ENCODE measurements at regions not wholly inside any gene's neighbourhood (a gene's known extent, or its start where the extent isn't known, plus 50 kb on each side); places are given as distances from the start of the nearest gene placed in this dataset.

DNA sequence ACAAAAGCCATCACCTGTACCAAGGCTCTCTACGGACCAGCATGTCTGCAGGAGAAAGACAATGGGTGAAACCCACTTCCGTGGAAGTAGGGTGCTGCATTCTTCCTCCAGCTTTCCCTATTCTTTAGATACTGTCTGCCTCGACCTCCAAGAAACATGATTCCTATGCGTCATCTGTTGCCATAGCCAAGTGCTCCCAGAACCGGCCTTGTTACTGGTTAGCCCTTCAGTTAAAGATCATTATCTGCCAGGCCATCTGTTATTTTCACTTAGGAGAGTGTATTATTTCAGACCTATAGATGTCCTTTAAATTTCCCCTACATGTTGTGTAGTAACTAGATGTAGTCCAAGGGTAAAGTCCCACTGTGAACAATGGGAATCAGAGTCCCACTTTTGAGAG, 89.0 kb upstream of the KIAA1217 start:
- no peak for DNase-seq (ENCODE audit: low read depth in 2 of 2)

DNA sequence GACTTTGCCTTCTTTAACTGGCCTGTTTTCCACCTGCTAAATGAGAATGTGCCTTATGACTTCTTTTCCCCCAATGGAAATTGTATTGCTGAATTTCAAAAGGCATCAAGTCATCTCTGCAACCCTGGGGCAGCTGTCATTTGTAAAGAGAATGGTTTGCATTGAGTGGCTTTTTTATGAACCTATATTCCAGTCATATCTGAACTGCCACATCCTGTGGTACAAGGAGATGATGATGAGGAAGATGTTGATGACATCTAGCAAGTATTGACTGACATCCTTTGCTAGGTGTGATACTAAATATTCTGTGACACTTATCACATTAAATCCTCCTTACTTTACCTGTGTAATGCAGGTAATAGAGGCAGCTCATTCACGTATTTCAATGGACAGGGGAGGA, 88.3 kb upstream of the KIAA1217 start:
- DNase-seq (ENCODE audit: low read depth in 2 of 2), result no peak

DNA sequence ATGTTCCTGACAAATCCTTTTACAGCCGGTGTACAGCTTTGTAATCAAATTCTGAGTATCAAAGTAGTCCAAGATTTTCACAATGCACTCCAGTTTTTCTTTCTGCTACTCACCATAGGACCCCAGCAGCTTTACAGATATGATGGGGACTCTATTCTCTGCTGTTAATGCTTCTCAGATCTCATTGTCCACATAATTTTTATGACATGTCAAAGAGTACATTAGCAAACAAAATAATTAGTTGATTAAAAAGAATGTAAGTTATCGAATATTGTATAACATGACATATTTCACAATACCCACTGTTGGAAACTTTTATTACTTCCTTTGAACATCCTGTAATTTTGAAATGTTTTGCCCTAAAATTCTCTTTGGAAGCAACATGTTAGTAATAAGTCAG, 81.4 kb upstream of the KIAA1217 start:
- no peak for DNase-seq (ENCODE audit: low read depth in 2 of 2)

DNA sequence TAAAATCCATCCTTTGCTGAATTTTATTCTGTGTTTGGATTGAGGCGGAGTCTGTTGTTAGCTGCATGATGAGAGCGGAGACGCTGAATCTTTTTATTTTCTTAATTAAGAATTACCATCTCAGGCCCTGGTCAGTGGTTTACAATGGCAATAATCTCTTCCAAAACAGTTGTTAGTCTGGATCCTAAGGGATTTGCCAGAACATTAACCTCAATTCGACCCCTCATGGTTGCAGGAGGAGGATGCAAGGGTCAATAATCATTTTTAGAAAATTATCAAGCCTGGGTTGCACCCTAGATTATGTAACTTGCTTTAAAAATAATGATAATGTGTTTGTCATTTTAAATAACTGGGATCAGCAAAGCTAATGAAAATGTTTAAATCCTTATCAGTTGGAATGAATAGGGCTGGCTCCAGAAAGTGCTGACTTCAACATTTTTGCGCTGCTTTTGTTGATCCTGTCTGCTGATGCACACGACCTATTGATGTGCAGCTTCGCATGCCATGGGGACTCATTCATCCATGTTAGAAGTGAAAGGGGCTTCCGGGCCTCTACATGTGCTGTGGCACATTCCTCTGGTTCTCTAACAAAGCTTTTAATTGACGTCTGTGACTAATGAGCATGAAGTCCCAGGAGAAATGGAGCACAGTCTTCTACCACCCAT, 80.7 kb upstream of the KIAA1217 start:
- no peak for DNase-seq (ENCODE audit: low read depth in 2 of 2)

DNA sequence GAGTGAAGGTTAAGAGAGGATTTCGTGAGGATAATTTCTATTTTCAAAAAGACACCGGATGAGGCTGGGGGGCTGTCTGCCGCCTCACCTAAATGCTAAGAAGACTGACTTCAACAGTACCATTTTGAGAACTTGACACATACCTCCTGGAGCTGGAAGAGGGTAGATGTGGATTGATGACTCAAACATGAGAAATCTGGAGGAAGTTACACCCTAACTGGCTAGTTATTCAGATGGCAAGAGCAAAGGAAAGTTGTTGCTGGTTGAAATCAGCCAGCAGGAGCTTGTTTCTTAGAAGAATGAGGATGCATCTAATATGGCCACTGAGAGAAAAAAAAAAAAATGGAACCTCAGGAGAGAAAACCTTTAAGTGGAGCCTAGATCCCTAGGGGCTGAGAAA, 76.2 kb upstream of the KIAA1217 start:
- no peak for DNase-seq (ENCODE audit: low read depth in 2 of 2)

DNA sequence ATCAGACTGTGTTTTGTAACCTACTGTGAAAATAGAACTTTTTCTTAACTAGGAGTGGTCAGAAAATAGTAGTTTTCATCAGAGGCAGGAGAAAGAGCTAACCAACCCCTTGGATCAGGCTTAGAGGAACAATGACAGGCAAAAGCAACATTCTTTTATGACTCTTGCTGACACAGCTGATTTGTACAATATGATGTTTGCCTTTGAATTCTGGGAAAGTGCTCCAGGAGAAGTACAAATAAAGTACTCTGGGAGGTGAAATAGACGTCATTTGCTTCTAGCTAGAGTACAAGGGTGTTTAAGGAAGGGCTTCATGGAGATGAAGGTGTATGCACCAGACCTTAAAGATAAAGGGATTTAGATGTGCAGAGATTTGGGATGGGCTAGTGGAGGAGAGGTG, 75.1 kb upstream of the KIAA1217 start:
- DNase-seq (ENCODE audit: low read depth in 2 of 2), result no peak

DNA sequence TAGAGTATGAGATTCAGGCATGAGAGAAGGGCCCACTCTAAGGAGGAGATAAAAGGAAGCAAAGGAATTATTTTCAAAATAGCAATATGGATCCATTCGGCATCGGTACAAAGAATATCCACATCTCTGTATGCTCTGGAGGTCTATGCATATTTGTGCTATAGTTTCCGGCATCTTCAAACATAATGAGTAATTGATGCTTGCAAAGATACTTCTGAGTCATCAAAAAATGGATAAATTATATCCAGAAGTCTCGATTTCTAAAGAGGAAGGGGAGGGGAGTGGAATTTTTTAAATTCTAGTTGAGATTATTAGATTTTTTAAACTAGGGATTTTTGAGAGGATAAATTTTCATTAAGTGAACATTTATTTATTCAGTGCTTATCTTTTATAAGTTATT, 72.9 kb upstream of the KIAA1217 start:
- DNase-seq (ENCODE audit: low read depth in 2 of 2), result no peak

DNA sequence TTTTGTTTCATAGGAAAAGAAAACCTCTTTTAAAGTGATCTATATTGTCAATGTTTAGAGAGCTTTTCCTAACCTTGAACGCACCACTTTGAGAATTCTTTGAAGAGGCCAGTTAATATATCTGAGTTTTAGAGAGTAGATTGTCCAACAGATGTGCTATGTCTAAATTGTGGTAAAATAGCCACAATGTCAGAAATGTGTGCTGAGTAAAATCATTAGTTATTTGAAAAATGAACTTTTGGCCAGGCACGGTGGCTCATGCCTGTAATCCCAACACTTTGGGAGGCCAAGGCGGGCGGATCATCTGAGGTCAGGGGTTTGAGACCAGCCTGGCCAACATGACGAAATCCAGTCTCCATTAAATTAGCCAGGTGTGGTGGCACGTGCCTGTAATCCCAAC, 61.6 kb upstream of the KIAA1217 start:
- no peak for DNase-seq (ENCODE audit: low read depth in 2 of 2)

DNA sequence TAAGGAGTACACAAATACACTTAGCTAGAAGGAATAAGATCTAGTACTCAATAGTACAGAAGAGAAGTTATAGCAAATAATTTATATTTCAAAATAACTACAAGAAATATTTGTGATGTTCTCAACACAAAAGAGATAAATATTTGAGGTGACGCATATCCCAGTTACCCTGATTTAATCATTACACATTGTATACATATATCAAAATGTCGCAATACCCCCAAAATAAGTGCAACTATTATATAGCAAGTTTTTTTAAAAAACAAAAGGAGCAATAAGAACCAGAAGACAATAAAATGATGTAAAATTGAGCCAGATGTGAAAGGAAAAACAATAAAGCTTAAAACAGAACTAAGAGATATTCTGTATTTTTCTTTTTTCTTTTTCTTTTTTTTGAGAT, 59.3 kb upstream of the KIAA1217 start:
- no peak for DNase-seq (ENCODE audit: low read depth in 2 of 2)

DNA sequence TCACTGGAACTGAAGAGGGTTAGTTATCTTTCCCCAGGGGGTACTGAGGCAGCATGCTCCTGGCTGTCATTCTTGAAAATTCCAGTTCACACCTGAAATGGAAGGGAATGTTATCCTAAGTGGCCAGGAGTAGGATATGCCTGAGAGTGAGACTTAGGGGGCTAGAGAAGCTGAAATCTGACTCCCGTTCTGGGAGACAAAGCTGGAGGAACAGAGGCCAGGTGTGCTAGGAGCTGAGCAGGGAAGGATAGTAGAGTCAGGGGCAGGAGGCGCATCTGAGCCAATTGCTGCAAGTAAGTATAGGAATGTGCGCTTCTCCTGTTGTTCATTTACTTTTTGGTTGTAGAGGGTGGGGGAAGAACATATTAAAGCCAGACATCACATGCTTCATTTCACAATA, 58.1 kb upstream of the KIAA1217 start:
- no peak for DNase-seq (ENCODE audit: low read depth in 2 of 2)

DNA sequence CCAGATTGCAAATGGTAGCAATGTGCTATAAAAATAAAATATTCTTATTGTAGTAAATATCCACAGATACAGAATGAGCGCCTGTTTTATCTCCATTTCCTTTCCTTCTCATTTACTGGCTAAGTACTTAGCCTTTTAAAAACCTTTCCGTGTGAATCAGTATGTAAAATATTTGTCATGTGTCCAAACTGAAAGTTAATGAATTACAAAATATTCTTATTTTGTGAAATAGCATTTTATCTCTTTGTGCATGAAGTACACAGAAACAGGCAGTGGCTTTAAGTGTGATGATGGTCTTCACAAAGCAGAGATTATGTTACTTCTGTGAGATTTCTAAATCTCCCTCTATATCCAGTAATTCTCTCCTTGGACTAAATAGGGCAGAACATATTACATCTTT, 56.7 kb upstream of the KIAA1217 start:
- no peak for DNase-seq (ENCODE audit: low read depth in 2 of 2)

DNA sequence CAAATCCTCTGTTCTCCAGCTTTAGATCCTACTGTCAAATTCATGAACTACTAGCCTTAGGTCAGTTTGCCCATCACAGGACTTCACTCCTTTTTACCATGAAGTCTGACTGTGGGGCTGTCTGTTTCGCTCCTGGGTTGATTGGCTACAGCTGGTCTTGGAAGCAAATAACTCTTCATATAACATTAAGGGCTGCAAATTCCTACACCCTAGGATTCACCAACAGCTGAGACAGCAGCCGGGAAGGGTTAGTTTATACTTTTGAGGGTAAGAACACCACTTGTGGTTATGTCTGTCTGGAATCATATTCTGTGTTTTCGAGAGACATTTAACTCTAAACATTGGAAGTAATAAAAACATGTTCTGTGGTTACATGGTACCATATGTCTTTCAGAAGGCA, 55.9 kb upstream of the KIAA1217 start:
- DNase-seq (ENCODE audit: low read depth in 2 of 2), result no peak

DNA sequence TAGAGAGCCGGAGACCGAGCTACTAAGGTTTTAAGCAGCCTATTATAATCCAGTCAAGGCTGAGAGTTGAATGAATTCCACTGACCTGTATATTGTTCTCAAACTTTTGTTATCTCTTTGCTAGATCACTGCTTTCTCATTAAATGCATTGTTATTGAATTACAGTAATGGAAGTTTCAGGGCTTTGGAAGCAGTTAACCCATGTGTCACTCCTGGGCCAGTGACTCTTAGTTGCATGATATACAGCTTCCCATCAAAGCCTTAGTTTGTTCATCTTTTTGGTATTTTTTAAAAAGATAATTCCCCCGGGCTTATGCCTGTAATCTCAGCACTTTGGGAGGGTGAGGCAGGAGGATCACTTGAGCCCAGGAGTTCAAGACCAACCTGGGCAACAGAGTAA, 55.4 kb upstream of the KIAA1217 start:
- DNase-seq (ENCODE audit: low read depth in 2 of 2), result no peak

DNA sequence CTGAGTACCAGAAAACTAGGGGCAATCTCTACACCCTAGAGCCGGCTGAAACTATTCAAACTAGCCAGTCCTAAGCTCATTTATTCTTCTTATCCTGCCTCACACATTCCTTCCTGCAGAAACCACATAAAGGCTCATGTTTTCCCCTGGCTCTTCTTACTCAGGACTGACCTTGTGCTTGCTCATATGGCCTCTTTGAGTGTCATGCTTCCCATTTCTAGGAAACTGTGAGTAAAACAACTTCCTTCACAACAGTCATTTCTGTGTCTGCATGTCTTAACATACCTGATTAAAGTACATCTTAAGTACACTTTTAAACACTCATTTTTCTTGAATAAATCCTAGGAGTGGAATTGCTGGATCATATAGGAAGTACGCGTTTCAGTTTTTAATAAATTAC, 52.3 kb upstream of the KIAA1217 start:
- no peak for DNase-seq (ENCODE audit: low read depth in 2 of 2)

DNA sequence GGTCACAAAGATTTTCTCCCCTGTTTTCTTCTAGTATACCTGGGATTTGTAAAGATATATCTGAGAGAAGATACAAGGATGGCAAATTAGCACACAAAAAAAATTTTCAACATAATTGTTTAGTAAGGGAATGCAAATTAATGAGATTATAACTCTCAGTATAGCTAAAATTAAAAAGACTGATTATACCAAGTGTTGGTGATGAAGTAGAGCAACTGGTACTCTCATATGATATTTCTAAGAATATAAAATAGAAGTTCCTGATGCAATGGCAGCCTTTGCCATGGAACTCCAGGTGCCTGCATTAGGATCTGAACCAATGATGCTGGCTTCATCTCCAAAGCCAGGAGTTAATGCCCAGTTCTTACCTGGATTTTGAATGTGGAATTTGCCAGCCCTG, 51.4 kb upstream of the KIAA1217 start:
- no peak for DNase-seq (ENCODE audit: low read depth in 2 of 2)
